Esophagus muscularis mucosa (tissue), 4 donors: ENCODE measurements at regions not wholly inside any gene's neighbourhood (a gene's known extent, or its start where the extent isn't known, plus 50 kb on each side); places are given as distances from the start of the nearest gene placed in this dataset.

Experiments used
- DNase-seq: peaks from one replicate; pipeline ENCODE4 v3.0.0-alpha.2; 2017; ENCODE audit errors: extremely low spot score
- H3K27ac ChIP-seq, 4 donors: fragments of 200-600 bp; sonication (generic); replicated peaks in 1 of 4; 1 replicate in 3 of 4; 2 replicates in 1 of 4; pipeline ENCODE4 v1.5.1; 2016 to 2019; ENCODE audit warnings: mild to moderate bottlenecking in 1 of 4
- H3K27me3 ChIP-seq, 4 donors: fragments of 200-600 bp; sonication (generic); one replicate each; pipeline versions ENCODE4 v1.5.1 to v1.6.0; 2016 to 2019
- H3K36me3 ChIP-seq, 4 donors: fragments of 200-600 bp; sonication (generic); one replicate each; pipeline ENCODE4 v1.5.1; 2016 to 2019
- H3K4me1 ChIP-seq, 4 donors: fragments of 200-600 bp; sonication (generic); one replicate each; pipeline ENCODE4 v1.5.1; 2016 to 2019
- H3K4me3 ChIP-seq, 4 donors: fragments of 200-600 bp; sonication (generic); 1 replicate in 2 of 4; 2 replicates in 2 of 4; pipeline ENCODE4 v1.5.1; 2016 to 2019; ENCODE audit warnings: mild to moderate bottlenecking in 4 of 4, moderate library complexity in 1 of 4
- H3K9me3 ChIP-seq, 4 donors: fragments of 200-600 bp; sonication (generic); 1 replicate in 3 of 4; 2 replicates in 1 of 4; pipeline ENCODE4 v1.5.1; 2016 to 2019
- EP300 ChIP-seq: sonication (generic); formaldehyde crosslinking; IDR thresholded peaks from one replicate; pipeline ENCODE4 v1.6.1; 2017; ENCODE audit warnings: antibody characterized with exemption
- POLR2A ChIP-seq: fragments of 450-650 bp; IDR thresholded peaks from one replicate; pipeline ENCODE4 v1.6.1; 2017; ENCODE audit warnings: antibody characterized with exemption, moderate library complexity, mild to moderate bottlenecking, low read depth
- POLR2AphosphoS5 ChIP-seq, 2 donors: sonication (generic); formaldehyde crosslinking; IDR thresholded peaks; one replicate each; pipeline ENCODE4 v1.6.1; 2017; ENCODE audit warnings: antibody characterized with exemption in 2 of 2
- WGBS: methylation state at CpG from one replicate; pipeline ENCODE4 v1.1.5; 2018; 5-methylcytosine and 5-hydroxymethylcytosine counted together
- intact Hi-C: fragments of 100-400 bp; cut with DNase I; formaldehyde crosslinking; loops from one replicate; pipeline ENCODE4 v1.15.1; 2023
- TF ChIP-seq, protein P1 (sequence below), 3 experiments: fragments of 200-600 bp in 2 of 3; fragments of 450-650 bp in 1 of 3; sonication (generic) in 2 of 3; IDR thresholded peaks; one replicate each; pipeline ENCODE4 v1.5.1; 2017 to 2019; ENCODE audit warnings: antibody characterized with exemption in 3 of 3, mild to moderate bottlenecking in 2 of 3, moderate library complexity in 1 of 3

DNA sequence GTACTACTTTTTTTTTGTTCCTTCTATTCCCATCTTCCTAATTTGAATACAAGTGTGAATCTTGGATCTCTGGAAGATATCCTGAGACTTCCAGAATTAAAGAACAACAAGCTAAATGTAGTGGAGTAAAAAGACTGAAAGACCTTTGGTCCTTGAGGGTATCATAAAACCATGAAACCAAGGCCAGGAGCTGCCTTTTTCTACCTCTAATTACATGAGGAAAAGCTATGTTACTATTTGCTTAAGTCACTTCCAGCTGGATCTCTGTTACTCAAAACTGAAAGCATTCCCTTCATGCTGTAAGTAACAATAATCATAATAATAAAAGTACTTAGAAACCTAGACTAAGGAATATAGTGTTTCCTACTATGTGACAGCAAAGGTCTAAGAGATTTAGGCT is 649.6 kb downstream of the KCTD16 start:
- H3K27ac ChIP-seq = no peak overlapping the region
- H3K36me3 ChIP-seq = no peaks in the 10 kb centered on the region
- no peak overlapping the region for H3K4me3 ChIP-seq
- no peaks in the 10 kb centered on the region for H3K4me1 ChIP-seq
- intact Hi-C loops = no loop called here
- no peak for DNase-seq
- H3K27me3 ChIP-seq = no peaks in the 10 kb centered on the region
- TF ChIP-seq, protein P1, sequence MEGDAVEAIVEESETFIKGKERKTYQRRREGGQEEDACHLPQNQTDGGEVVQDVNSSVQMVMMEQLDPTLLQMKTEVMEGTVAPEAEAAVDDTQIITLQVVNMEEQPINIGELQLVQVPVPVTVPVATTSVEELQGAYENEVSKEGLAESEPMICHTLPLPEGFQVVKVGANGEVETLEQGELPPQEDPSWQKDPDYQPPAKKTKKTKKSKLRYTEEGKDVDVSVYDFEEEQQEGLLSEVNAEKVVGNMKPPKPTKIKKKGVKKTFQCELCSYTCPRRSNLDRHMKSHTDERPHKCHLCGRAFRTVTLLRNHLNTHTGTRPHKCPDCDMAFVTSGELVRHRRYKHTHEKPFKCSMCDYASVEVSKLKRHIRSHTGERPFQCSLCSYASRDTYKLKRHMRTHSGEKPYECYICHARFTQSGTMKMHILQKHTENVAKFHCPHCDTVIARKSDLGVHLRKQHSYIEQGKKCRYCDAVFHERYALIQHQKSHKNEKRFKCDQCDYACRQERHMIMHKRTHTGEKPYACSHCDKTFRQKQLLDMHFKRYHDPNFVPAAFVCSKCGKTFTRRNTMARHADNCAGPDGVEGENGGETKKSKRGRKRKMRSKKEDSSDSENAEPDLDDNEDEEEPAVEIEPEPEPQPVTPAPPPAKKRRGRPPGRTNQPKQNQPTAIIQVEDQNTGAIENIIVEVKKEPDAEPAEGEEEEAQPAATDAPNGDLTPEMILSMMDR (IDR thresholded peaks at IDR 0.05) = no peak
- TF ChIP-seq EP300 (no peak), POLR2A (no peak), POLR2AphosphoS5 (IDR thresholded peaks at IDR 0.05) (no peak)
- H3K9me3 ChIP-seq = peaks cover 0 to 3% (median 0%) of the 10 kb centered on the region in 4 donors

- intact Hi-C loops = no loop called here
- TF ChIP-seq POLR2AphosphoS5 (IDR thresholded peaks at IDR 0.05) = no peak
- no peak for TF ChIP-seq EP300
- TF ChIP-seq POLR2A = no peak
- TF ChIP-seq, protein P1 (IDR thresholded peaks at IDR 0.05) = no peak
- no peak for DNase-seq
- Histone ChIP-seq H3K9me3 (peaks cover 0 to 3% (median 0%) of the 10 kb centered on the region in 4 donors), H3K27ac (no peak overlapping the region), H3K4me1 (no peaks in the 10 kb centered on the region), H3K36me3 (no peaks in the 10 kb centered on the region), H3K4me3 (no peak overlapping the region), H3K27me3 (no peaks in the 10 kb centered on the region)
- WGBS = 56% methylated on average over 2 of the region's 2 CpGs
Measured at GRCh38 chr5:144815131-144815530, 644.5 kb downstream of the KCTD16 start.

GRCh38 chr5:144812763-144813162 is 642.1 kb downstream of the KCTD16 start:
- Histone ChIP-seq H3K36me3 (no peaks in the 10 kb centered on the region), H3K4me1 (no peaks in the 10 kb centered on the region), H3K27me3 (no peaks in the 10 kb centered on the region), H3K27ac (no peak overlapping the region), H3K4me3 (no peak overlapping the region), H3K9me3 (peaks cover 0 to 6% (median 0%) of the 10 kb centered on the region in 4 donors)
- DNase-seq = no peak
- intact Hi-C loops = no loop called here
- TF ChIP-seq EP300 (no peak), POLR2A (no peak), POLR2AphosphoS5 (IDR thresholded peaks at IDR 0.05) (no peak)
- TF ChIP-seq, protein P1 (IDR thresholded peaks at IDR 0.05) = no peak
- WGBS = 72% methylated on average over 2 of the region's 2 CpGs

DNA sequence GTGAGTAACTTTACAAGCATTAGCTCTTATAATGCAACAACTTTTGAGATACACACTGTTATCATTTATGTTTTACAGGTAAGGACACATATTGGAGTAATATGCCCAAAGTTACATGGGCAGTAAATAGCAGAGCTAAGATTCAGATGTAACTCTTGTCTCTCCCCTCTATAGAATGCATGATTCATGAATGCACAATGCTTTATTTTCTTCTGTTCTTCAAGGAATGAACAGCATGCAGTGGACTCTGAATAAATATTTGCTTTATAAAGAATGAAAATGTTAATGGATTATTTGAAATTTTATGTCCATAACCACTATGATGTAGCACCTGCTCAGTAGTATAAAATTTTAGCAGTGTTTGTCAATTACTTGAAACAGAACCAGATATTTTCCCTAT is 629.5 kb downstream of the KCTD16 start:
- no peak for DNase-seq
- H3K9me3 ChIP-seq = no peaks in the 10 kb centered on the region
- TF ChIP-seq EP300 (no peak), POLR2AphosphoS5 (IDR thresholded peaks at IDR 0.05) (no peak), POLR2A (no peak)
- no peaks in the 10 kb centered on the region for H3K36me3 ChIP-seq
- no peak overlapping the region for H3K27ac ChIP-seq
- H3K4me3 ChIP-seq = no peak overlapping the region
- intact Hi-C loops = no loop called here
- no peaks in the 10 kb centered on the region for H3K4me1 ChIP-seq
- H3K27me3 ChIP-seq = no peaks in the 10 kb centered on the region

GRCh38 chr5:144798595-144798994 is 627.9 kb downstream of the KCTD16 start:
- no peaks in the 10 kb centered on the region for H3K27me3 ChIP-seq
- intact Hi-C loops = no loop called here

More at GRCh38 chr5:144798595-144798994, 627.9 kb downstream of the KCTD16 start:
- Histone ChIP-seq H3K36me3 (no peaks in the 10 kb centered on the region), H3K27ac (no peak overlapping the region), H3K4me3 (no peak overlapping the region), H3K4me1 (no peaks in the 10 kb centered on the region), H3K9me3 (no peaks in the 10 kb centered on the region)
- WGBS = 59% methylated on average over 1 of the region's 1 CpG
- DNase-seq = no peak
- TF ChIP-seq EP300 = no peak
- TF ChIP-seq POLR2A = no peak
- TF ChIP-seq, protein P1 (IDR thresholded peaks at IDR 0.05) = no peak
- TF ChIP-seq POLR2AphosphoS5 (IDR thresholded peaks at IDR 0.05) = no peak
